ENCODE measurements at regions not wholly inside any gene's neighbourhood (a gene's known extent, or its start where the extent isn't known, plus 50 kb on each side); places are given as distances from the start of the nearest gene placed in this dataset.
A peak's percentile ranks its signal among the peaks of the same experiment; 100 is the strongest.

DNA sequence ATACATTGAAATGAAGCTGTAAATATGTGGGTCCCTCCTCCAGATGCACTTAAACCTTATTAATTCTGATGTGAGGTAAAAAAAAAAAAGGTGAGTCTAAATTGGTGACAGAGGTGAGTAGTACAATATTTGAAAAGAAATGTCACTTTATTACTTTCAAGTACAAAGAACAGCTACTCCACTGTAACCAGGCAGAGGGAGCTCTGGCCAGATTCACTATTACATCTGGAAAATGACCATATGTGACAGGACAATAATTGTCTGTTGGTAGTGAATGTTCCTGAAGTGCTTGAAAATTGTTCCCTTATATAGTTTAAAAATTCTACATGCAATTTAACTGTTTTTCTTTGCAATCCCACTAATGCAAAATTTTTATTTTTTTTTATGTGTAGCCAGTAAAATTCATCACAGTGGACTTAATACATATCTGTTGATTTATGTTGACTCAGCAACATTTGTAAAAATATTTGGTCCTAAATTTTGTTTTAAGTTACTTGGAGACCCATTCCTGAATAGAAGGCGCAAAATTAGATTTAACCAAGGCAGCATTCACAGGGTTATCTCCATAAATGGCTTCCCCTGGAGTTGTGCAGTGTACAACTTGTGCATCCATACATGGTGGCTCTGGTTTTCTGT is 231.9 kb upstream of the TBC1D5 start:
- WGBS, 2 experiments (ENCODE audit: insufficient coverage in 1 of 2, insufficient read length in 1 of 2), result 93 to 100% methylated on average over 1 of the region's 1 CpG
- H3K4me3 ChIP-seq (ENCODE audit: low read length), result no peak overlapping the region
- no peak overlapping the region for H3K27ac ChIP-seq (ENCODE audit: low read depth, low read length)
- no peak for DNase-seq
- H3K36me3 ChIP-seq (ENCODE audit: control insufficient read depth, insufficient read depth, low read length), result no peaks in the 10 kb centered on the region
- H3K36me3 Mint-ChIP-seq (ENCODE audit: low read depth), result no peaks in the 10 kb centered on the region
- no peaks in the 10 kb centered on the region for H3K9me3 Mint-ChIP-seq
- no peaks in the 10 kb centered on the region for H3K27me3 ChIP-seq (ENCODE audit: control insufficient read depth, insufficient read depth, low read length, poor library complexity, severe bottlenecking)
- no peaks in the 10 kb centered on the region for H3K9me3 ChIP-seq (ENCODE audit: control insufficient read depth, low read length)
- H3K27ac Mint-ChIP-seq, result no peak overlapping the region
- peaks cover 38% of the 10 kb centered on the region for H3K4me1 Mint-ChIP-seq
- peaks cover 6% of the 10 kb centered on the region for H3K4me1 ChIP-seq (ENCODE audit: control insufficient read depth, insufficient read depth, low read length)
- TF ChIP-seq, protein P1, sequence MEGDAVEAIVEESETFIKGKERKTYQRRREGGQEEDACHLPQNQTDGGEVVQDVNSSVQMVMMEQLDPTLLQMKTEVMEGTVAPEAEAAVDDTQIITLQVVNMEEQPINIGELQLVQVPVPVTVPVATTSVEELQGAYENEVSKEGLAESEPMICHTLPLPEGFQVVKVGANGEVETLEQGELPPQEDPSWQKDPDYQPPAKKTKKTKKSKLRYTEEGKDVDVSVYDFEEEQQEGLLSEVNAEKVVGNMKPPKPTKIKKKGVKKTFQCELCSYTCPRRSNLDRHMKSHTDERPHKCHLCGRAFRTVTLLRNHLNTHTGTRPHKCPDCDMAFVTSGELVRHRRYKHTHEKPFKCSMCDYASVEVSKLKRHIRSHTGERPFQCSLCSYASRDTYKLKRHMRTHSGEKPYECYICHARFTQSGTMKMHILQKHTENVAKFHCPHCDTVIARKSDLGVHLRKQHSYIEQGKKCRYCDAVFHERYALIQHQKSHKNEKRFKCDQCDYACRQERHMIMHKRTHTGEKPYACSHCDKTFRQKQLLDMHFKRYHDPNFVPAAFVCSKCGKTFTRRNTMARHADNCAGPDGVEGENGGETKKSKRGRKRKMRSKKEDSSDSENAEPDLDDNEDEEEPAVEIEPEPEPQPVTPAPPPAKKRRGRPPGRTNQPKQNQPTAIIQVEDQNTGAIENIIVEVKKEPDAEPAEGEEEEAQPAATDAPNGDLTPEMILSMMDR (conservative IDR thresholded peaks at IDR 0.05), result peak; percentile 61
- H3K9ac ChIP-seq (ENCODE audit: extremely low read depth, low read length, poor library complexity, severe bottlenecking), result no peak overlapping the region
- no peaks in the 10 kb centered on the region for H3K27me3 Mint-ChIP-seq (ENCODE audit: insufficient read depth)
- no peak overlapping the region for H3K4me3 Mint-ChIP-seq

DNA sequence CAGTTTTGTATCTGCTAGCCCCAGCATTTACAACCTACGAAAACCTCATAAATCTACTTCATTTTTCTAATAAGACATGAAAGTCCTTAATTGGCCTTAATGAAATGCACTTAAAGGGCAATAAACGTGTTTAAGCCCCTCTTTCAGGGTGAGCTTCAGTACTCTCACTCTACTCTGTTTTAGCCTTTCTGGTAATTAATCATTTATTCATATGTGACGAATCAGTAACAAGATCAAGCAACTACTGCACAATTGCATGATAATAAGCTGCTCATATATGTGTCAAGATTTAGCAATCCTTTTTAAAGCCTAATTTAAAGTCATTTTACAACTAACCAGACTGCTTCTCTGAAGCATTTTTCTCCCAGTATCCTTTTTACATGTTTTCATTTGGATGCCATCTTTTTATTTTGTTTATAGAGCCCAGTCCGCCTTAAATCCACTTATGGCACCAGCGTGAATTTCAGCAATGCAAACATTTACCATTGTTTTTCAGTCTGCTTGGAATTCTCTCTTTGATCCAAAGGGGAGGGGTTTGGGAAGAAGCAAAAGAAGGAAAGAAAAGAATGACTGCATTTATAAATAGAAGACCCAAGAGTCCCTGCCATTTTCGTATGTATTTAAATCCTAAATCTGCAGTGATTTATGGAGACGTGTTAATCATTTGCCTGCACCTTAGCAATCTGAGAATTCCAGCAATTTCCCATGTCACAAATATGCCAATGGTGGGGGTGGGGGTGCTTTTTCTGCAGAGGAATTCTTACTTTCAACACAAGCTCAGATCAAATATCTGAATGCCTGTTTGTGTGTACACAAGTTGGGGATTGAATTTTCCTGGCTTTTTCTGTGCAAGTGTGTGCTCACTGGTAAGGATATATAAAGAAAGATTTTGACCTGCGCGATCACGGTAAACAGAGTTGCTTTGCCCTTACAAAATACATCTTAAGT is 230.8 kb upstream of the TBC1D5 start:
- Mint-ChIP-seq H3K27ac (peak overlapping the region; percentile 28), H3K4me3 (no peak overlapping the region), H3K9me3 (no peaks in the 10 kb centered on the region), H3K36me3 (ENCODE audit: low read depth) (no peaks in the 10 kb centered on the region), H3K4me1 (peaks cover 38% of the 10 kb centered on the region), H3K27me3 (ENCODE audit: insufficient read depth) (no peaks in the 10 kb centered on the region)
- Histone ChIP-seq H3K9ac (ENCODE audit: extremely low read depth, low read length, poor library complexity, severe bottlenecking) (no peak overlapping the region), H3K4me1 (ENCODE audit: control insufficient read depth, insufficient read depth, low read length) (peaks cover 6% of the 10 kb centered on the region), H3K36me3 (ENCODE audit: control insufficient read depth, insufficient read depth, low read length) (no peaks in the 10 kb centered on the region), H3K27ac (ENCODE audit: low read depth, low read length) (no peak overlapping the region), H3K9me3 (ENCODE audit: control insufficient read depth, low read length) (no peaks in the 10 kb centered on the region), H3K27me3 (ENCODE audit: control insufficient read depth, insufficient read depth, low read length, poor library complexity, severe bottlenecking) (no peaks in the 10 kb centered on the region), H3K4me3 (ENCODE audit: low read length) (no peak overlapping the region)
- no peak for DNase-seq
- TF ChIP-seq, protein P1 (conservative IDR thresholded peaks at IDR 0.05), result no peak
- WGBS, 2 experiments (ENCODE audit: insufficient coverage in 1 of 2, insufficient read length in 1 of 2), result 80 to 86% methylated on average over 4 to 10 of the region's 10 CpGs

DNA sequence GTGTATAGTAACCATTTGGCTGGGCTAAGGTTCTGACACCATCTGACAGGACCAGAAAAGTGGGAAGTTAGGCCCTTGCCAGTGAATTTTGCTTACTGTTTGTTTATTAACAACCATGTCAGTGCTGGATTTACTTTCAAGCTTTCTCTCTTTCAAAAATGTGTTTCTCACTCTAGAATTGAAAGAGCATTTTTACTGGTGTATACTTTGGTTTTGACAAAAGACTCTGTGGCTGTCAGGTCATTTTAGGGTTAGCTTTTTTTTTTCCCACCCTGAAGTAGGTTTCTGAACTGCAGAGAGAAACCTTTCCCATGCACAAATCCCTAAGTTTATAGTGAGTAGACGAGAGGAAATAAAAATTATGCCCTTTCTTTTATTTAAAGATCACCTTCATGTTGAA is 230.0 kb upstream of the TBC1D5 start:
- Histone ChIP-seq H3K4me3 (ENCODE audit: low read length) (no peak overlapping the region), H3K9ac (ENCODE audit: extremely low read depth, low read length, poor library complexity, severe bottlenecking) (no peak overlapping the region), H3K4me1 (ENCODE audit: control insufficient read depth, insufficient read depth, low read length) (peaks cover 6% of the 10 kb centered on the region), H3K27me3 (ENCODE audit: control insufficient read depth, insufficient read depth, low read length, poor library complexity, severe bottlenecking) (no peaks in the 10 kb centered on the region), H3K27ac (ENCODE audit: low read depth, low read length) (no peak overlapping the region), H3K9me3 (ENCODE audit: control insufficient read depth, low read length) (no peaks in the 10 kb centered on the region), H3K36me3 (ENCODE audit: control insufficient read depth, insufficient read depth, low read length) (no peaks in the 10 kb centered on the region)
- peaks cover 34% of the 10 kb centered on the region for H3K4me1 Mint-ChIP-seq
- 80 to 100% methylated on average over 1 of the region's 1 CpG for WGBS, 2 experiments (ENCODE audit: insufficient coverage in 1 of 2, insufficient read length in 1 of 2)
- TF ChIP-seq, protein P1 (conservative IDR thresholded peaks at IDR 0.05), result no peak
- H3K9me3 Mint-ChIP-seq, result no peaks in the 10 kb centered on the region
- no peak overlapping the region for H3K4me3 Mint-ChIP-seq
- H3K27me3 Mint-ChIP-seq (ENCODE audit: insufficient read depth), result no peaks in the 10 kb centered on the region
- H3K27ac Mint-ChIP-seq, result peak overlapping the region; percentile 28
- H3K36me3 Mint-ChIP-seq (ENCODE audit: low read depth), result peaks cover 3% of the 10 kb centered on the region
- DNase-seq, result no peak

Data from endodermal cell (in vitro differentiated cells).